GM21381 (cell line): ENCODE measurements at regions not wholly inside any gene's neighbourhood (a gene's known extent, or its start where the extent isn't known, plus 50 kb on each side); places are given as distances from the start of the nearest gene placed in this dataset.

Experiments
- ATAC-seq: cut with Tn5 transposase; IDR thresholded peaks from one replicate; pipeline ENCODE4 v1.9.1; 2021; ENCODE audit warnings: mild to moderate bottlenecking, moderate library complexity; ENCODE audit not compliant: unreplicated experiment

DNA sequence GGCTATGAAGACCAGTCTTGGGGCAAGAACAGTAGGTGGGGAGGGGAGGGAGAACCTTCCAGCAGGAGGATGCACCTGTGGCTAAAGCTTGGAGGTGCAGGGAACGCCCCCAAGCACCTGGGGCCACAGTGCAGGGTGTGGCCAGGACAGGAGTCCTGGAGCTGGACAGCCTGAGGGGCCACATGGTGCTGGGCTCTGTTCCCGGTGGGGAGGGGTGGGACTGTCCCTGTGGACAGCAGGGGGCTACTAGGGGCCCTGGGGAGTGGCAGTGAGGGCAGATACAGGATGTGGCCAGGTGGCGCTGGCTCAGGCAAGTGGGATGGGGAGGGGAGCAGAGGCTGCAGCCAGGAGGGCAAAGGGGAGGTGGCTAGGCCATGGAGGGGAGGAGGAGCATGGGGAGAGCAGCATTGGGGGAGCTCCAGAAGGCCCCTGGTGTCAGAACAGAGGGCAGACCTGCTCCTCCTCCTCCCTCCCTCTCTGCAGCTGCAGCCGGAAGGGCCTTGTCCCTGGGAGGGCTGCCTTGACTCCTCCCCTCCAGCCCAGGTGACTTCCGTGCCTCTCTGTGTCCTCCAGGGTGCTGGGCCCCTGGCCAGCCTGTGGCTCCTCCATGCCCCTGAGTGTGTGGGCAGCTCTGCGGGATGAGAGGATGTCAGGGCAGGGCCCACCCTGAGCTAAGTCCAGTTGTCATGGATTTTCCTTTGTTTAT, 68.4 kb upstream of the DLK1 start:
- ATAC-seq, result no peak

DNA sequence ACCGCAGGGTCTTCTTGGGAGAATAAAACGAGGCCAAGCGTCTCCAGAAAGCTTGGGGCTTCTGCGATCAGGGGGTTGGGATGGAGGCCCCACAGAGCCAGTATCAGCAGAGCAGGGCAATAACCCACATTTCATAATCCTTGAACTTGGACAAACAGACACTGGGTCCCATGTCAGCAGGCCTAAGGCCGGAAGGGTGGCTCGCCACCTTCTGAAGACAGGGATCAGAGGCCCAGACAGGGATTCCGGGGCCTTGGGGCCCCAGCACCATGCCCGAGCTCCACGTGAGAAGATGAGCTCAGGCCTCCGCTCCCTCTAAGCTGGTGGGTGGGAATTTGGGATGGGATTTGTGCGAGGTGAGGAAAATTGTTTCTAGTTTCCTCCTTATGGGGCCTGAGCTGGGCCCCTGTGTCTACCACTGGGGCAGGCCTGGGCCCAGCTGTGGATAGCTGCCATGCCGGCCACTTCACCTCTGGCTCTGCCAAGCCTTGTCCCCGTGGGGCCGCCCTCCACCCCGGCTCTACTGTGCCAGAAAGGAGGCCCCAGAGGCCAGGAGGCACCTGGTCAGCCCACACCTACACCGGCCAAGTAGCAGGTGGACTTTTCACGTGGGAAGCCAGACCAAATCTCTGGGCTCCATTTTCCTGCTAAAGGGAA, 67.2 kb upstream of the DLK1 start:
- ATAC-seq, result no peak

GRCh38 chr14:100660498-100660881, 66.2 kb upstream of the DLK1 start:
- ATAC-seq, result no peak

DNA sequence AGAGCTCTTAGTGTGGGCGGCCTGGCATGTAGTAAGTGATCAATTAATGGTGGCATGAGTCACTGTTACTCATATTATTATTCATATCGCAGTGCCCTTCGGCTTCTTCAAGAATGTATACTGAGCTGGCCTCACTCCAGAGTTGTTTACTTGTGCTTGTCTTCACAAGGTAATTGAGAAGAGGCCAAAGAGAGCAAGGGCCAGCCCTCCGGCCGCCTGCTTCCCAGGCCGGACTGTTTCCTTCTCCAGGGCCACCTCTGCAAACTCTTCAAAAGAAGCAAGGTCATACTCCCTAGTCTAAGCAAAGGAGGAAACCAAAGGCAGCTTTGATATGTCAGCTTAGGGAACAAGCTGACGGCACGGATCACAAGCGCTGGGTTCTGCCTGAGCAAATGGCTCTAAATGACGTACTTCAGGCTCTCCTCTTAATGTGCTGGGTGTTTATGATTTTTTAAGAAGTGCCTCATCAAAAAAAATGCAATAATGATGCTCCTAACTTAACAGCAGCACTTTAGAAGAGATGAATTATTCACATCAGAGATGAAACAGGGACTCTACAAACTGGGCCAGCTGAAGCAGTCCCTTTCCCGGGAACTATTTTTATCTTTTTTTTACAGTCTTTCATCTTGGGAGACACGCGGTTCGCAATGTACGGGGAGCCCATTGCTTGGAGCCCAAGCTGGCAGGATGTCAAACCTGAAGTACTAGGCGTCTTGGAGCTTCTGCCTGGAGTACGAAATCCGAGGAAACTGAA, 65.6 kb upstream of the DLK1 start:
- no peak for ATAC-seq

DNA sequence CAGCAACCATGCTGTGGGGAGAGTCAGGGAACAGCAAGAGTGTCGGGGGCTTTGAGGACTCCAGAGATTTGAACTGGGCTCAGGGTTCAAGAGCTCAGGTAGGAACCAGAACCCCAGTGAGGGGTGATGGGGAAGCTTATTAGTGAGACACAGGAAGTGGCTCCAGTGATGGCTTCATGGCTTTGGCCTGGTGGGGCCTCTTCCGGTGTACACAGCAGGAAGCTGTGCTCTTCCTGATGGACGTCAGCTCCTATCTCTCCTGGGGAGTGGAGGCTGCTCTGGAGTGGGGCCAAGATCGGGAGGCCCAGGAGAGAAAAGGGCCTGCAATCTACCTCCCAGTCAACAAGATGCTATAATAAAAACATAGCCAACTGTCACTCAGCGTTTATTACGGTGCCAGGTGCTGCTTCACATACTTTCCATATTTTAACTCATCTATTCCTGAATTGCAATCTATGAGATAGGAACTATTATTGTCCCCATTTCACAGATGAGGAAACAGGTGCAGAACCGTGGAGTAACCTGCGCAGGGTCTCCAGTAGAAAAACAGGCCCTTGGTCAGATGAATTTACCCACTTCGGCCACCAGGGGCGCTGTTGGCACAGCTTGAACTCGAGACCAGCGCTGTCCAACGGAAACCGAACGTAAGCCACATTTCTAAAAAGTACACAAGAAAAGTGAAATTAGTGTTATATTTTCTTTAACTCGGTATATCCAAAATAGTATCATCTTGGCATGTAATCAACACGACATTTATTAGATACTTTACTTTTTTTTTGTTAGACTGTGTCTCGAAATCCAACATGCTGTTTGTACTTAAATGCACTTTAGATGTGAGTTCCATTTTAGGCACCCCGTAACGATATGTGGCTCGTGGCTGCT, 63.6 kb upstream of the DLK1 start:
- ATAC-seq, result no peak

GRCh38 chr14:100663761-100664052, 63.0 kb upstream of the DLK1 start:
- ATAC-seq, result no peak

- no peak for ATAC-seq
Measured at GRCh38 chr14:100664231-100664630, 62.5 kb upstream of the DLK1 start.

DNA sequence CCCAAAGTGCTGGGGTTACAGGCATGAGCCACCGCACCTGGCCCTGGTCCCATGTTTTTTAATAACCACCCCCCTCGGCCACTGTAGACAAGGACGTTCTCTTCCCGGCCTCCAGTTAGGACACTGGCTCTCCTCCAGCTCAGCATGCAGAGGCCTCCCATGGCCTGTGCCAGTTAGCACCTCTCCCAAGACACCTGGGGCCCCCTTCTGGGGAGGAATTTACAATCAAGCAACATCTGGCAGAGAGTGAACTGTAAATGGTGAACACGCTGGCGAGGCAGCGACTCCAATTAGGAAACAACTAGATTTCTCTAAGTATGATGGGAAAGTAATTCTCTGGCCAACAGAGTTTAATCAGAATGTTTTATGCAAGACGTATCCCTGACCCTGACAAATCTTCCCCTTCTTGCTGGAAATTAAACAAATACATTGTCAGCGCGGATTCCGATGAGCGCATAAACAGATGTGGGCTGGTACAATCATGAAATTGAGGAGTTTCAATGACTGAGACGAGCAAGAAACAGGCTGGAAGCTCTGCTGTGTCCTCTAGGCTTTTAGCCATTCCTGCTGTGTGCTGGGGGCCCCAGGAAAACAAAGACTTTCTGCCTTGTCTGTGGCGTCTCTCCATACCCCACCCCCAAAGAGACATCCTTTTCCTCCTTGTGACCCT, 61.7 kb upstream of the DLK1 start:
- ATAC-seq, result no peak

- ATAC-seq, result no peak
Measured at GRCh38 chr14:100665511-100666032, 61.1 kb upstream of the DLK1 start.

DNA sequence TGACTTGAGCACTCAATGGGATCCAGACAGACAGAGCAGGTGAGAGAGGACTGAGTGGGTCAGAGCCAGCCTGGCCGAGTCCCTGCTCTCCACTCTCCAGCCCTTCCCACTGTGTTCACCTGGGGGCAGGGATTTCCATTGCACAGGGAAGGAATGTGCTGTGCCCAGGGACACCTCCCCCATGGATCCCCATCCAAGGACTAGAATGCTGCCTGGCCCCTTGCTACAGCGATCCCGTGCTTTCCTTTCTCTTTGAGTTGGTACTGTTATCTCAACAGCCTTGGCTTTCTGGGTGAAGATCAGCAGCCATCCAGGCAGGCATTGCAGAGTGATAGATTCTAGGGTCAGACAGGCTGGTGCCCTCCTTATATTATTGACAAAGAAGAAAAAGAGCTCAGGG, 60.3 kb upstream of the DLK1 start:
- ATAC-seq, result no peak

DNA sequence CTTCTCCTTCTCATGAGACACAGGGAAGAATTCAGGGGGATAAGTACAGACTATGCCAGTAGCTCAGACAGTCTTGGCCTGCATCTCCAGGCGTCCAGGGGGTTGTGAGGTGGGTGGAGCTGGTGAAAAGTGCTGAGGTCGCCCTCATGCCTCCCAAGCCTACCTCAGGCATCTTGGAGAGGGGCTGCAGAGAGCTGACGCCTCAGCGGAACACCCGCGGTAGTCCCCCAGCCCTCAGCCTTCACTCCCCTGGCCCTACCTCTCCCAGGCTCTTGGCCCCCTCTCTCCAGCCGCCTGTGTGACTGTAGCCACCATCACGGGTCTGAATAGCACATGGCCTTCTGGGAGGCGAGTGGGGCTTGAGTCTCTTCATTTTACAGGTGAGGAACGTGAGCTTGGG, 59.8 kb upstream of the DLK1 start:
- no peak for ATAC-seq

- no peak for ATAC-seq
Measured at GRCh38 chr14:100667656-100668055, 59.0 kb upstream of the DLK1 start.

DNA sequence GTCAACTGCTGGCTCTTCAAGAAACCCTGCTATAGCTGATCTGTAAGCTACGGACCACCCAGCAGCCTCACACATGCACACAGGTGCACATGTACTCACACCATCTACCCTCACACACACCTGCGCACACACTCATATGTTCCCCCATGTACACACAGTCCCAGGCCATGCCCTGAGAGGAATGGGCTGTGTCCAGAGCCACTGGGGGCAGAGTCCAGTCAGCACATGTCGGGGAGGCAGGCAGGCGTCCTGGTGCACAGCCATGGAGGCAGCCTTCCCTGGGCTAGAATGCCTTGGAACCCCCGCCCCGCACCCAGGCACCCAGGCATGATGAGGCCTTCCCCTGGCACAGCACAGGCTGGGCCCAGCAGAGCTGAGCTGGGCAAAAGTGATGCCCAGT, 58.3 kb upstream of the DLK1 start:
- no peak for ATAC-seq

- no peak for ATAC-seq
Measured at GRCh38 chr14:100669011-100669412, 57.7 kb upstream of the DLK1 start.

- ATAC-seq, result no peak
Measured at GRCh38 chr14:100669468-100669867, 57.2 kb upstream of the DLK1 start.

DNA sequence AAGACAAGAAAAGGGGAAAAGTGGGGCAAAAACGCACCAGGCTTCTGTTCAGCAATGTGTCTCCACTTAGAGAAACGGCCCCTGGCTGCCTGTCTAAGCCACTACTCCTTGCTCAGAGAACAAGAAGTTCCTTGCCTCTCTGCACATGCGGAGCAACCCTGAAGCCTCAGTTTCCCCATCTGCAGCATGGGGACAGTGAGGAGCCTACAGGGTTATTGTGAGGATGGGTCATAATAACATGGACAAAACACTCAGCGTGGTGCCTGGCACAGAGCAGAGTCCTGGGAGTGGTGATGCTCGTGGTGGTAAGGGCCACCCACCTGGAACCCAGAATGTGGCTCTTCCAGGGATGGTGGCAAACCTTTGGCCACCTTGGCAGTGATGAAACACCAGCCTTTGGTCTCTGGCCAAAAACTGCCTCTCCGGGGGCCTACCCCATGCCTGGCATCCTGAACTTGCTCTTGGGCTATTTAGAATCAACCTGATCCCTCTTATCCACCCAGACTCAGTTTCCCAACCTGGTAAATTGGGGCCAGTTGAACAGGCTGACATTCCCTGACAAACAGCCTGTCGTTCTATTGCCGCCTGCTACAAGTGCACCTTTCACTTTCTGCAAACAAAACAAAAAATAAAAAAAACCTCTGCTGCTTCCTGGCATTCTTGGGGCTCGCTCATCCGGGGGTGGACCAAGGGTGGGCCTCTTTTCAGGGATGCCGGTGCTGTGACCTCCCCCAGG, 56.5 kb upstream of the DLK1 start:
- ATAC-seq, result no peak

DNA sequence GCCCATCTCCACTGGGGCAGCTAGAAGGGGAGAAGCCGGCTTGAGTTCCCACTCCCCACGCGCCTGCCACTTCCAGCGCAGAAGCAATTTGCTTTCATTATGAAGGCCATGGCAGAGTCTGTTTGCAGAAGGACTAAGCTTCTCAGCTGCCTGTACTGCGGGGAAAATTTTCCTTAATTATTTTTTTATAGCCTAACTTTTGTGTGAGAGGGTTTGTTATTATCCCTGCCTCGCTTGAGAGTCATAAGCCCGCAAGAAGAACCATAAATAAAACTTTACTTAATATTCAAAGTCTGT, 56.0 kb upstream of the DLK1 start:
- no peak for ATAC-seq

GRCh38 chr14:100671386-100671901, 55.2 kb upstream of the DLK1 start:
- no peak for ATAC-seq

DNA sequence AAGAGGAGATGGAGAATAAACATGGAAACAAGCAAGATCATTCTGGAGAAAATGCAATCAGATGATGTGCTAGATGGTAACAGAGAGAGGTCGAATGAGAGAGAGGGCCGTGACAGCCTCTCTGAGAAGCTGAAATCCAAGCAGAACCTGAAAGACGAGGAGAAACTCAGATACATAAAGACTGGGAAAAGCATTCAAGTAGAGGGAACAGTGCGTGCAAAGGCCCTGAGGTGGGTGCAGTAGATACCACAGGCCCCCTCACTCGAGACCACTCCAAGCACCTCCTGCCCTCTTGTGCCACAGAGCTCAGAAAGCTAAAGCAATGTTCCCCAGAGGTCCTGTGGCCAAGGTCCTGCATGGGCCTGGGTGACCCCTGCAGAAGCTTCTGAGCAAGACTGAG, 54.8 kb upstream of the DLK1 start:
- ATAC-seq, result no peak
